PC-9 (cell line): ENCODE measurements at regions not wholly inside any gene's neighbourhood (a gene's known extent, or its start where the extent isn't known, plus 50 kb on each side); places are given as distances from the start of the nearest gene placed in this dataset.

Source experiments
- CTCF ChIP-seq: fragments of 200-600 bp; sonication (generic); conservative IDR thresholded peaks from 2 replicates; pipeline ENCODE4 v1.6.1; 2017; ENCODE audit warnings: mixed run types, antibody characterized with exemption, mild to moderate bottlenecking, moderate library complexity
- EZH2 ChIP-seq: fragments of 200-600 bp; sonication (generic); IDR thresholded peaks from 2 replicates; pipeline ENCODE4 v1.8.0; 2017; ENCODE audit warnings: antibody characterized with exemption, low read depth

DNA sequence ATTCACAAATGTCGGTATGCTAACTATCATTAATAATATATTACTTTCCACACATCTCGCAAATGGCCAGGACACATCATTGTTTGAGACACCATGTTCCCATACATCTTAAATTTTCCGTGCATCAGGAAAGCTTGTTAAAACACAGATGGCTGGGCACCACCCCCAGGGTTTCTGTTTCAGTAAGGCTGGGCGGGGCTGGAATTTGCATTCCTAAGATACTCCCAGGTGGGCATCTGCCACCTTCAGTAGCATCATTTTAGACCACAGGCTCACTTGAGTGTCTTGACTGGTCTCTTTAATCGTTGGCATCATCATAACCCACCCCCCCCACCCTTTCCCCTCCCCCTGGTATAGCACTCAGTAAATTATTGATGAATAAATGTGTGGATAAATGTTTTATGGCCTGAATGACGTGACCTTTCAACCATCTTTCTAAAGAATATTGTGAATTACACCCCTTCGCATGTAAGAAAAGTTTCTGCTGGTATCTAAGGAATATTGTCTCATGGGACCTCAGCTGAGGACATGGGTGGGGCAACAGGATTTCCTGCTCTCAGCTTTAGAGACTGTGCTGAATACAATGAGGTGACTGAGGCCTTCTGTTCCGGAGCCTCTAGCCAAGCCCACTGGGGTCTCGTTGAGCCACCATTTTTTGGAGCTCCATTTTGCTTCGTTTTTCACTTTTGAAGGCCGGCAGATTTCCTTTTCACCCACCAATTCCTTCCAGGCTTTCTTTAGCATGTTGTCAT is 124.1 kb upstream of the NEDD9 start:
- TF ChIP-seq CTCF (no peak), EZH2 (no peak)
